ENCODE measurements at regions not wholly inside any gene's neighbourhood (a gene's known extent, or its start where the extent isn't known, plus 50 kb on each side); places are given as distances from the start of the nearest gene placed in this dataset.

GRCh38 chr5:98416541-98416940 lies 356.9 kb upstream of the RGMB start:
- no peaks in the 10 kb centered on the region for H3K27me3 ChIP-seq
- no peaks in the 10 kb centered on the region for H3K9me3 ChIP-seq
- ATAC-seq, result no peak
- H3K4me1 ChIP-seq, result no peaks in the 10 kb centered on the region
- DNase-seq, result no peak
- no peaks in the 10 kb centered on the region for H3K36me3 ChIP-seq
- H3K27ac ChIP-seq, result no peak overlapping the region
- TF ChIP-seq CTCF (IDR thresholded peaks at IDR 0.05), result no peak
- no peak overlapping the region for H3K4me3 ChIP-seq
- intact Hi-C loops (cut with DNase I), result no loop called here

GRCh38 chr5:98419825-98420224 lies 353.6 kb upstream of the RGMB start:
- no peak for TF ChIP-seq CTCF (IDR thresholded peaks at IDR 0.05)
- ATAC-seq (no peak), DNase-seq (no peak)
- no peaks in the 10 kb centered on the region for H3K9me3 ChIP-seq
- H3K27me3 ChIP-seq, result no peaks in the 10 kb centered on the region
- intact Hi-C loops (cut with DNase I), result no loop called here
- H3K4me1 ChIP-seq, result no peaks in the 10 kb centered on the region
- H3K27ac ChIP-seq, result no peak overlapping the region
- no peak overlapping the region for H3K4me3 ChIP-seq
- no peaks in the 10 kb centered on the region for H3K36me3 ChIP-seq

- DNase-seq (no peak), ATAC-seq (no peak)
- intact Hi-C loops (cut with DNase I), result no loop called here
- Histone ChIP-seq H3K4me3 (no peak overlapping the region), H3K9me3 (no peaks in the 10 kb centered on the region), H3K27me3 (no peaks in the 10 kb centered on the region), H3K4me1 (peaks cover 14% of the 10 kb centered on the region), H3K27ac (no peak overlapping the region), H3K36me3 (no peaks in the 10 kb centered on the region)
- TF ChIP-seq CTCF (IDR thresholded peaks at IDR 0.05), result no peak
Measured at GRCh38 chr5:98424681-98425450, 348.6 kb upstream of the RGMB start.

GRCh38 chr5:98425640-98426039 lies 347.8 kb upstream of the RGMB start:
- intact Hi-C loops (cut with DNase I), result no loop called here
- peaks cover 14% of the 10 kb centered on the region for H3K4me1 ChIP-seq
- H3K9me3 ChIP-seq, result no peaks in the 10 kb centered on the region
- ATAC-seq, result no peak
- H3K4me3 ChIP-seq, result no peak overlapping the region
- DNase-seq, result no peak
- TF ChIP-seq CTCF (IDR thresholded peaks at IDR 0.05), result no peak
- H3K27me3 ChIP-seq, result no peaks in the 10 kb centered on the region
- no peak overlapping the region for H3K27ac ChIP-seq
- H3K36me3 ChIP-seq, result no peaks in the 10 kb centered on the region

GRCh38 chr5:98428806-98429205 lies 344.7 kb upstream of the RGMB start:
- no peak for TF ChIP-seq CTCF (IDR thresholded peaks at IDR 0.05)
- no peak overlapping the region for H3K27ac ChIP-seq
- no peak for DNase-seq

GRCh38 chr5:98432378-98432777 lies 341.1 kb upstream of the RGMB start:
- peaks cover 14% of the 10 kb centered on the region for H3K4me1 ChIP-seq
- intact Hi-C loops (cut with DNase I), result no loop called here

More at GRCh38 chr5:98428806-98429205, 344.7 kb upstream of the RGMB start:
- H3K4me1 ChIP-seq, result peaks cover 14% of the 10 kb centered on the region
- H3K4me3 ChIP-seq, result no peak overlapping the region
- H3K36me3 ChIP-seq, result no peaks in the 10 kb centered on the region
- intact Hi-C loops (cut with DNase I), result no loop called here
- peak; percentile 81 for ATAC-seq
- H3K27me3 ChIP-seq, result no peaks in the 10 kb centered on the region
- H3K9me3 ChIP-seq, result no peaks in the 10 kb centered on the region

More at GRCh38 chr5:98432378-98432777, 341.1 kb upstream of the RGMB start:
- no peak overlapping the region for H3K27ac ChIP-seq
- H3K9me3 ChIP-seq, result no peaks in the 10 kb centered on the region
- no peaks in the 10 kb centered on the region for H3K27me3 ChIP-seq
- ATAC-seq (no peak), DNase-seq (no peak)
- TF ChIP-seq CTCF (IDR thresholded peaks at IDR 0.05), result no peak
- H3K36me3 ChIP-seq, result no peaks in the 10 kb centered on the region
- H3K4me3 ChIP-seq, result no peak overlapping the region

Data from upper lobe of right lung (tissue), 1 donor.